Transverse colon (tissue), 4 donors: ENCODE measurements at regions not wholly inside any gene's neighbourhood (a gene's known extent, or its start where the extent isn't known, plus 50 kb on each side); places are given as distances from the start of the nearest gene placed in this dataset.

ENCODE experiments used
- DNase-seq: peaks from one replicate; pipeline ENCODE4 v3.0.0-alpha.2; 2019
- H3K27ac ChIP-seq, 4 donors: fragments of 200-600 bp; sonication (generic); 2 replicates each; pipeline ENCODE4 v1.5.1; 2016 to 2018; ENCODE audit warnings: inconsistent platforms in 4 of 4
- H3K27me3 ChIP-seq: fragments of 200-600 bp; sonication (generic); 2 replicates; pipeline ENCODE4 v1.5.1; 2017; ENCODE audit warnings: inconsistent platforms
- H3K36me3 ChIP-seq, 4 donors: fragments of 200-600 bp; sonication (generic); 2 replicates each; pipeline ENCODE4 v1.5.1; 2017 to 2019; ENCODE audit warnings: inconsistent platforms in 4 of 4
- H3K4me1 ChIP-seq, 4 donors: fragments of 200-600 bp; sonication (generic); 2 replicates each; pipeline ENCODE4 v1.5.1; 2017 to 2020; ENCODE audit warnings: inconsistent platforms in 4 of 4
- H3K4me3 ChIP-seq, 4 donors: fragments of 200-600 bp; sonication (generic); 1 replicate in 1 of 4; 2 replicates in 3 of 4; pipeline versions ENCODE4 v1.5.1 to v1.6.1; 2017 to 2019; ENCODE audit warnings: inconsistent platforms in 4 of 4
- H3K9me3 ChIP-seq, 2 donors: fragments of 200-600 bp; sonication (generic); 2 replicates each; pipeline ENCODE4 v1.5.1; 2017 to 2019; ENCODE audit warnings: inconsistent platforms in 2 of 2
- EP300 ChIP-seq: sonication (generic); formaldehyde crosslinking; IDR thresholded peaks from one replicate; pipeline ENCODE4 v1.6.1; 2017; ENCODE audit warnings: antibody characterized with exemption, low read depth
- POLR2A ChIP-seq: fragments of 450-650 bp; IDR thresholded peaks from one replicate; pipeline ENCODE4 v1.6.1; 2016; ENCODE audit warnings: antibody characterized with exemption, mild to moderate bottlenecking, moderate library complexity
- POLR2AphosphoS5 ChIP-seq, 3 donors: sonication (generic); formaldehyde crosslinking; IDR thresholded peaks; one replicate each; pipeline ENCODE4 v1.6.1; 2016; ENCODE audit warnings: antibody characterized with exemption in 3 of 3
- WGBS, 2 donors: methylation state at CpG; one replicate each; pipeline ENCODE4 v1.1.5; 2018; ENCODE audit warnings: low coverage in 1 of 2; 5-methylcytosine and 5-hydroxymethylcytosine counted together
- in situ Hi-C, 4 donors: fragments of 200-750 bp; cut with MboI; loops; one replicate each; pipeline versions ENCODE4 v1.15.0 to v1.15.1; 2017; ENCODE audit warnings: low sequenced_read_pairs in 3 of 4, low pct_ligation_motif_present in 1 of 4, low pct_unique_long_range_greater_than_20kb in 1 of 4
- intact Hi-C: fragments of 100-400 bp; cut with DNase I; formaldehyde crosslinking; loops from one replicate; pipeline ENCODE4 v1.15.1; 2023; ENCODE audit warnings: low total_unique reads
- TF ChIP-seq, protein P1 (sequence below), 5 experiments: fragments of 200-600 bp in 3 of 5; fragments of 450-650 bp in 2 of 5; sonication (generic) in 3 of 5; IDR thresholded peaks; 1 replicate in 2 of 5; 2 replicates in 3 of 5; pipeline ENCODE4 v1.5.1; 2016 to 2017; ENCODE audit warnings: antibody characterized with exemption in 5 of 5, inconsistent platforms in 3 of 5, mild to moderate bottlenecking in 2 of 5, moderate library complexity in 1 of 5

- H3K27ac ChIP-seq = no peak overlapping the region
- intact Hi-C loops (no loop called here), in situ Hi-C loops (no loop called here)
- no peaks in the 10 kb centered on the region for H3K27me3 ChIP-seq
- no peak overlapping the region for H3K4me3 ChIP-seq
- TF ChIP-seq, protein P1, sequence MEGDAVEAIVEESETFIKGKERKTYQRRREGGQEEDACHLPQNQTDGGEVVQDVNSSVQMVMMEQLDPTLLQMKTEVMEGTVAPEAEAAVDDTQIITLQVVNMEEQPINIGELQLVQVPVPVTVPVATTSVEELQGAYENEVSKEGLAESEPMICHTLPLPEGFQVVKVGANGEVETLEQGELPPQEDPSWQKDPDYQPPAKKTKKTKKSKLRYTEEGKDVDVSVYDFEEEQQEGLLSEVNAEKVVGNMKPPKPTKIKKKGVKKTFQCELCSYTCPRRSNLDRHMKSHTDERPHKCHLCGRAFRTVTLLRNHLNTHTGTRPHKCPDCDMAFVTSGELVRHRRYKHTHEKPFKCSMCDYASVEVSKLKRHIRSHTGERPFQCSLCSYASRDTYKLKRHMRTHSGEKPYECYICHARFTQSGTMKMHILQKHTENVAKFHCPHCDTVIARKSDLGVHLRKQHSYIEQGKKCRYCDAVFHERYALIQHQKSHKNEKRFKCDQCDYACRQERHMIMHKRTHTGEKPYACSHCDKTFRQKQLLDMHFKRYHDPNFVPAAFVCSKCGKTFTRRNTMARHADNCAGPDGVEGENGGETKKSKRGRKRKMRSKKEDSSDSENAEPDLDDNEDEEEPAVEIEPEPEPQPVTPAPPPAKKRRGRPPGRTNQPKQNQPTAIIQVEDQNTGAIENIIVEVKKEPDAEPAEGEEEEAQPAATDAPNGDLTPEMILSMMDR (IDR thresholded peaks at IDR 0.05) = no peak
- no peak for TF ChIP-seq POLR2AphosphoS5 (IDR thresholded peaks at IDR 0.05)
- no peak for TF ChIP-seq POLR2A
- no peak for TF ChIP-seq EP300
- no peaks in the 10 kb centered on the region for H3K4me1 ChIP-seq
- 82 to 94% methylated on average over 5 to 8 of the region's 8 CpGs for WGBS, 2 donors
- no peak for DNase-seq
- no peaks in the 10 kb centered on the region for H3K9me3 ChIP-seq
- H3K36me3 ChIP-seq = no peaks in the 10 kb centered on the region
Measured at GRCh38 chr6:6469074-6469473, 119.4 kb upstream of the LY86 start.

GRCh38 chr6:6470123-6470522 is 118.4 kb upstream of the LY86 start:
- Histone ChIP-seq H3K27me3 (no peaks in the 10 kb centered on the region), H3K27ac (no peak overlapping the region), H3K36me3 (no peaks in the 10 kb centered on the region), H3K9me3 (no peaks in the 10 kb centered on the region), H3K4me3 (no peak overlapping the region), H3K4me1 (no peaks in the 10 kb centered on the region)
- 86% methylated on average over 2 of the region's 2 CpGs; no CpG with 5 or more reads in 1 of the 2 donors for WGBS, 2 donors
- DNase-seq = no peak
- intact Hi-C loops (no loop called here), in situ Hi-C loops (no loop called here)
- TF ChIP-seq POLR2A = no peak
- TF ChIP-seq, protein P1 (IDR thresholded peaks at IDR 0.05) = no peak
- no peak for TF ChIP-seq EP300
- TF ChIP-seq POLR2AphosphoS5 (IDR thresholded peaks at IDR 0.05) = no peak

DNA sequence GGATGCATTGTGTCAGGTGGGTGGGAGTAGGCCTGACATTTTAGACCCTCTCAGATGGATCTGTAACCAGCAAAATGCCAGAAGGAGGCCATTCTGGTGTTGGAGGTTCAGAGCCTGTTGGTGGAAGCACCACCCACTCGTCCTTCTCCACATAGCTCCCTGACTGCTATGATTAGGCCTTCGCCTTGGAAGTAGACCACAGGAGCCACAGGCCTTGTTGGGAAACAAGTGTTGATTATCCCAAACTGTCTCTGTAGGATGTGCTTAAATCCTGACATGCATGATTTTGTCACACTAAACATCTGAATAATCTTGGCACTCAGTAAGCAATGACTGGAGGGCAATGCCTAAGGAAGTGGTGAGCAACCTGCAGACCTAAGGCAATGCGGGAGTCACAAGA is 117.2 kb upstream of the LY86 start:
- intact Hi-C loops = no loop called here
- TF ChIP-seq POLR2AphosphoS5 (IDR thresholded peaks at IDR 0.05) = no peak
- TF ChIP-seq, protein P1 (IDR thresholded peaks at IDR 0.05) = no peak
- TF ChIP-seq POLR2A = no peak
- TF ChIP-seq EP300 = no peak
- no peaks in the 10 kb centered on the region for H3K4me1 ChIP-seq
- in situ Hi-C loops = no loop called here
- no peaks in the 10 kb centered on the region for H3K27me3 ChIP-seq
- 86 to 100% methylated on average over 1 to 3 of the region's 3 CpGs for WGBS, 2 donors
- DNase-seq = no peak
- H3K27ac ChIP-seq = no peak overlapping the region
- H3K36me3 ChIP-seq = no peaks in the 10 kb centered on the region
- no peaks in the 10 kb centered on the region for H3K9me3 ChIP-seq
- no peak overlapping the region for H3K4me3 ChIP-seq

DNA sequence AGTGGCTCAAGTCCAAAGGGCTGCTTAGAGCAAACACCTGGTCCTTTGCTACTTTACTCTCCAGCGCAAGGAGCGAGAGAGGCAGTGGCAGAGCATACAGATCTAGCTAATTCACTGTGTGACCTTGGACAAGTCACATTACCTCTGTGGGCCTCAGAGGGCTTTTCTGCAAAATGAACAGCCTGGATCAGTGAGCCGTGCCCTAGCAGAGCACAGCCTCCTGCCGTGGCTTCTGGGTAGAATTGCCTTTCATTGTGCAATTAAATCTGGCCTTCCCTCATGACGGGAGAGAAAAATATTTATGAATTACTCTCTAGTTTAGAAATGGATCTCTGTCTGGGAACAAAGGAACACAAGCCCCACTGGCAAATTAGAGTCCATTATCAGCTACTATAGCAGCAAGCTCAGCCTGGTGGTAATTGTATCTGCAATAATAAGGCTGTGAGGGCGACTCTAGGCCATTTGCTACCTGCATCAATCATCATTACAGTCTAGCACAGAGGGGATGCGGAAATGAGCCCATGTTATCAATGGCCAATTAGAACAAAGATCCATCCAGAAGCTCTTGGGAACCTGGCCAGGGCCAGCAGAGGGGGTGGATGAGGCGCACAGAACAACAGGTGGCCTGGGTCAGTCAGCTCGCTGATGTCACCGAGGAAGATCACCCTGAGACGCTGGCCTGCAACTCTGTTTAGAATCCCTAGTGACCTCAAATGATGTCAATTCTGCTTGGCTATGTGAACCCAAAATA is 114.2 kb upstream of the LY86 start:
- no peak overlapping the region for H3K4me3 ChIP-seq
- H3K36me3 ChIP-seq = no peaks in the 10 kb centered on the region
- H3K27me3 ChIP-seq = peaks cover 6% of the 10 kb centered on the region
- H3K27ac ChIP-seq = no peak overlapping the region
- intact Hi-C loops (no loop called here), in situ Hi-C loops (no loop called here)
- WGBS, 2 donors = 72 to 100% methylated on average over 2 to 11 of the region's 11 CpGs
- TF ChIP-seq POLR2A (no peak), EP300 (no peak), POLR2AphosphoS5 (IDR thresholded peaks at IDR 0.05) (no peak)
- TF ChIP-seq, protein P1 (IDR thresholded peaks at IDR 0.05) = no peak
- H3K4me1 ChIP-seq = no peaks in the 10 kb centered on the region
- no peaks in the 10 kb centered on the region for H3K9me3 ChIP-seq
- DNase-seq = no peak
